H1 (cell line): ENCODE measurements at regions not wholly inside any gene's neighbourhood (a gene's known extent, or its start where the extent isn't known, plus 50 kb on each side); places are given as distances from the start of the nearest gene placed in this dataset.
A peak's percentile ranks its signal among the peaks of the same experiment; 100 is the strongest.

Experiments used
- CTCF ChIA-PET: fragments of 300-600 bp; sonication (Branson Sonifier 250); formaldehyde crosslinking; loops from one replicate; lab custom pipeline; 2021; ENCODE audit not compliant: partially characterized antibody; lab: Charles Lee
- POLR2A ChIA-PET: fragments of 300-600 bp; sonication (Branson Sonifier 250); formaldehyde crosslinking; loops from one replicate; lab custom pipeline; 2021; ENCODE audit warnings: inconsistent platforms; ENCODE audit not compliant: partially characterized antibody; lab: Charles Lee
- DNase-seq, 2 experiments: peaks; one replicate each; pipeline versions ENCODE4 v3.0.0 to v3.0.0-alpha.2; 2010 to 2022; ENCODE audit warnings: low spot score in 2 of 2, low read depth in 1 of 2, mixed read lengths in 1 of 2
- FAIRE-seq: peaks from 2 replicates; lab custom pipeline; 2011; peaks lifted over from hg19 to GRCh38; lab: Jason Lieb, UNC
- H2AFZ ChIP-seq: 2 replicates; pipeline ENCODE4 v1.8.1; 2012; ENCODE audit warnings: low read length, inconsistent platforms
- H2AK5ac ChIP-seq: 2 replicates; pipeline ENCODE4 v1.6.1; 2013; ENCODE audit warnings: low read depth, low read length
- H2BK120ac ChIP-seq: replicated peaks from 2 replicates; pipeline ENCODE3; 2013; ENCODE audit warnings: low read depth, low read length, inconsistent platforms
- H2BK12ac ChIP-seq: 2 replicates; pipeline ENCODE4 v1.6.1; 2013; ENCODE audit warnings: low read depth, low read length
- H2BK15ac ChIP-seq: 2 replicates; pipeline ENCODE4 v1.6.1; 2013; ENCODE audit warnings: low read length
- H2BK20ac ChIP-seq: 2 replicates; pipeline ENCODE4 v1.6.1; 2013; ENCODE audit warnings: low read length
- H2BK5ac ChIP-seq: 2 replicates; pipeline ENCODE4 v1.6.1; 2013; ENCODE audit warnings: low read depth, low read length
- H3K14ac ChIP-seq: 2 replicates; pipeline ENCODE4 v1.6.1; 2013; ENCODE audit warnings: inconsistent platforms; ENCODE audit not compliant: insufficient read length
- H3K18ac ChIP-seq: 2 replicates; pipeline ENCODE4 v1.6.1; 2013; ENCODE audit warnings: low read length; ENCODE audit errors: extremely low read depth
- H3K23ac ChIP-seq: 2 replicates; pipeline ENCODE4 v1.6.1; 2013; ENCODE audit warnings: inconsistent platforms; ENCODE audit not compliant: insufficient read length
- H3K23me2 ChIP-seq: 2 replicates; pipeline ENCODE4 v1.6.1; 2013; ENCODE audit warnings: low read depth, low read length
- H3K27ac ChIP-seq: 2 replicates; pipeline ENCODE4 v1.6.1; 2011; ENCODE audit warnings: low read depth, low read length, inconsistent platforms
- H3K27me3 ChIP-seq, 4 experiments: replicated peaks in 1 of 4; 1 replicate in 1 of 4; 2 replicates in 3 of 4; pipeline versions ENCODE4 v1.6.1 to v1.8.1; 2011 to 2013; ENCODE audit warnings: low read length in 3 of 4, mild to moderate bottlenecking in 3 of 4, inconsistent platforms in 2 of 4, mixed read lengths in 2 of 4, moderate library complexity in 1 of 4; ENCODE audit not compliant: control insufficient read depth in 3 of 4, insufficient read depth in 3 of 4; ENCODE audit errors: extremely low read depth in 1 of 4
- H3K36me3 ChIP-seq, 4 experiments: 2 replicates each; pipeline versions ENCODE4 v1.6.1 to v1.8.1; 2011 to 2013; ENCODE audit warnings: mild to moderate bottlenecking in 4 of 4, low read length in 3 of 4, moderate library complexity in 2 of 4, control low read depth in 1 of 4, inconsistent platforms in 1 of 4; ENCODE audit not compliant: insufficient read depth in 4 of 4, control insufficient read depth in 2 of 4
- H3K4ac ChIP-seq: replicated peaks from 2 replicates; pipeline ENCODE3; 2013; ENCODE audit warnings: low read length, low read depth, mixed read lengths, inconsistent platforms; ENCODE audit not compliant: insufficient read length
- H3K4me1 ChIP-seq, 4 experiments: replicated peaks in 1 of 4; 1 replicate in 1 of 4; 2 replicates in 3 of 4; pipeline versions ENCODE4 v1.6.1 to v1.8.1; 2011 to 2013; ENCODE audit warnings: low read length in 3 of 4, inconsistent platforms in 2 of 4, mixed read lengths in 1 of 4; ENCODE audit not compliant: insufficient read depth in 4 of 4, control insufficient read depth in 3 of 4
- H3K4me2 ChIP-seq, 2 experiments: 2 replicates each; pipeline versions ENCODE4 v1.6.1 to v1.8.1; 2011 to 2013; ENCODE audit warnings: low read depth in 2 of 2, low read length in 2 of 2, control low read depth in 1 of 2, inconsistent platforms in 1 of 2, mild to moderate bottlenecking in 1 of 2; ENCODE audit not compliant: insufficient read depth in 1 of 2
- H3K4me3 ChIP-seq, 4 experiments: fragments of 200-600, 300-600 bp in 1 of 4; sonication (generic), shearing (Covaris generic), sonication (Bioruptor Twin) in 1 of 4; 2 replicates each; pipeline versions ENCODE4 v1.5.1 to v1.8.1; 2011 to 2016; ENCODE audit warnings: low read length in 4 of 4, low read depth in 3 of 4, control low read depth in 2 of 4, inconsistent platforms in 2 of 4, mild to moderate bottlenecking in 2 of 4, mixed read lengths in 1 of 4, moderate library complexity in 1 of 4; ENCODE audit not compliant: insufficient read depth in 2 of 4; ENCODE audit errors: extremely low read depth in 1 of 4
- H3K56ac ChIP-seq: replicated peaks from 2 replicates; pipeline ENCODE3; 2013; ENCODE audit warnings: low read depth, mild to moderate bottlenecking, mixed read lengths, low read length, inconsistent platforms; ENCODE audit not compliant: insufficient read length
- H3K79me1 ChIP-seq: 2 replicates; pipeline ENCODE4 v1.6.1; 2013; ENCODE audit warnings: low read depth, low read length, control low read depth
- H3K79me2 ChIP-seq, 2 experiments: 2 replicates each; pipeline versions ENCODE4 v1.6.1 to v1.8.1; 2012 to 2013; ENCODE audit warnings: low read length in 2 of 2, mild to moderate bottlenecking in 2 of 2, inconsistent platforms in 1 of 2; ENCODE audit not compliant: insufficient read depth in 2 of 2, control insufficient read depth in 1 of 2
- H3K9ac ChIP-seq, 4 experiments: replicated peaks in 1 of 4; 1 replicate in 1 of 4; 2 replicates in 3 of 4; pipeline versions ENCODE4 v1.6.1 to v1.8.1; 2011 to 2013; ENCODE audit warnings: low read depth in 3 of 4, low read length in 3 of 4, control low read depth in 2 of 4, mild to moderate bottlenecking in 2 of 4, moderate library complexity in 2 of 4, inconsistent platforms in 1 of 4; ENCODE audit errors: extremely low read depth in 1 of 4
- H3K9me3 ChIP-seq, 2 experiments: 2 replicates each; pipeline versions ENCODE4 v1.6.1 to v1.8.1; 2012 to 2013; ENCODE audit warnings: mild to moderate bottlenecking in 2 of 2, moderate library complexity in 2 of 2, control low read depth in 1 of 2, inconsistent platforms in 1 of 2, low read depth in 1 of 2, low read length in 1 of 2, mixed read lengths in 1 of 2; ENCODE audit not compliant: insufficient read depth in 2 of 2
- H4K20me1 ChIP-seq, 2 experiments: replicated peaks in 1 of 2; 2 replicates each; pipeline versions ENCODE3 to v1.8.1; 2011 to 2013; ENCODE audit warnings: inconsistent platforms in 2 of 2, low read length in 2 of 2, mild to moderate bottlenecking in 1 of 2; ENCODE audit not compliant: insufficient read depth in 2 of 2, control insufficient read depth in 1 of 2
- H4K5ac ChIP-seq: 2 replicates; pipeline ENCODE4 v1.6.1; 2013; ENCODE audit warnings: low read length, low read depth, mixed read lengths, inconsistent platforms; ENCODE audit not compliant: insufficient read length
- H4K8ac ChIP-seq: 2 replicates; pipeline ENCODE4 v1.8.0; 2013; ENCODE audit warnings: mild to moderate bottlenecking, moderate library complexity, low read length, inconsistent platforms; ENCODE audit not compliant: insufficient read depth; ENCODE audit errors: extremely low read depth
- H4K91ac ChIP-seq: replicated peaks from 2 replicates; pipeline ENCODE3; 2013; ENCODE audit warnings: low read length, mixed read lengths, inconsistent platforms; ENCODE audit not compliant: insufficient read length
- CBX8 ChIP-seq: fragments of 300-800, 300-1000 bp; sonication (generic); IDR thresholded peaks from 2 replicates; pipeline ENCODE4 v1.7.1; 2016; ENCODE audit warnings: low read depth, low read length, borderline replicate concordance
- NANOG ChIP-seq: IDR thresholded peaks from 2 replicates; pipeline ENCODE4 v1.6.1; 2011; ENCODE audit warnings: low read length, low read depth, mild to moderate bottlenecking, inconsistent platforms; ENCODE audit not compliant: insufficient read depth, poor library complexity, severe bottlenecking
- RXRA ChIP-seq: IDR thresholded peaks from 2 replicates; pipeline ENCODE4 v1.6.1; 2011; ENCODE audit warnings: low read depth, mild to moderate bottlenecking, low read length, moderate library complexity; ENCODE audit not compliant: insufficient read depth
- SP4 ChIP-seq: IDR thresholded peaks from 2 replicates; pipeline ENCODE4 v1.6.1; 2012; ENCODE audit warnings: low read length, inconsistent platforms
- TAF7 ChIP-seq: optimal IDR thresholded peaks from 2 replicates; pipeline ENCODE3; 2011; ENCODE audit warnings: low read depth, mild to moderate bottlenecking, inconsistent platforms, low read length, moderate library complexity, borderline replicate concordance
- TBP ChIP-seq: IDR thresholded peaks from 2 replicates; pipeline ENCODE4 v1.6.1; 2011; ENCODE audit warnings: low read depth, low read length, improper control_type of control experiment
- WGBS, 2 experiments: shearing (Covaris generic) in 1 of 2; methylation state at CpG; one replicate each; pipeline versions ENCODE4 v1.1.6 to v1.1.7; 2013 to 2015; ENCODE audit warnings: low lambda C conversion rate in 2 of 2, mixed read lengths in 2 of 2, inconsistent platforms in 1 of 2, low coverage in 1 of 2, missing lambda C conversion rate in 1 of 2; ENCODE audit not compliant: insufficient replicate concordance in 2 of 2, insufficient coverage in 1 of 2, insufficient read length in 1 of 2; ENCODE audit errors: extremely low coverage in 1 of 2, missing lambda C conversion rate in 1 of 2; 5-methylcytosine and 5-hydroxymethylcytosine counted together
- TF ChIP-seq, protein P1 (sequence below): IDR thresholded peaks from 2 replicates; pipeline ENCODE4 v1.6.1; 2011; ENCODE audit warnings: low read length, improper control_type of control experiment

DNA sequence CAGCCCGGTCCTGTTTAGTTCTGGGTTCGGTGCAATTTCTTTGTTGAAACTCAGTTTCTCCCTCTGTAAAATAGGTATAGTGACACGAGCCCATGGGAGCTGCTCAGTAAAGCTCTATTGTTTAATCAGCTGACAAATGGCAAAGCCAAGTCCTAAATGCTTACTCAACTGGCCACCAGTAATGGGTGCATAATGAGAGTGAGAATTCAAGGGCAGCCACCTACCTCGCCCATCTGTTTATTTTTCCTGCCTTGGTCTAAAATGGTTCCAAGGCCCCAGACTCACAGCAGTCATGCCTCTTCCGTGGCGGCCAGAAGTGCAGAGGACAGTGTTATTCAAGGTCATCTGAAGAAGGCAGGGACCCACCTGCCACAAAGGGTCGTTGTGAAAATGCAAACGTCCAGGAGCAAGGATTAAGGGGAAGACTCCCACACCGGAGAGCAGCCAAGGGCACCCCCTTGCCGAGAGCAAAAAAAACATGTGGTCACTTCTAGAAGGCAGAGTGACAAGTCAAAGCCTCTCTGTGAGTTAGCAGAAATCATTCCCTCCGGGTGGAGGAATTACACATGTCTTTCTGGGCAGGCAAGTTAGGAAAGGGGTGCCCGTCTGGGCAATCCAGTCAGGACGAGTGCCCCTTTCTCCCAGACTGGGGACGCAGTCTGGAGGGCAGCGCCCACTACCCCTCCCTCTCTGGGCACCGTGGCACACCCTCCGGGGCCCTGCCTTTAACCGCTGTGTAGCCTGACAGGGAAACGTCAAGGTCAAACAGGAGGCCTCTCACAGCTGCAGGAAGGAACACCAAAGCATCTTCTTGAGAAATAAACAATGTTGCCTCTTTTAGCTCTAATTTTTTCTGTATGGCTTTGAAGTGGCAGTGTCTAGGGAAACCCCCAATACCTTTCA, 186.2 kb downstream of the FOXO1 start:
- no peak for DNase-seq
- Histone ChIP-seq H2AK5ac (no peak overlapping the region), H3K36me3 (no peaks in the 10 kb centered on the region), H3K14ac (no peak overlapping the region), H3K79me2 (no peaks in the 10 kb centered on the region), H3K23me2 (no peaks in the 10 kb centered on the region; the same call in 1 of the 2 replicates), H4K20me1 (no peaks in the 10 kb centered on the region), H3K27ac (no peak overlapping the region), H2AFZ (no peak overlapping the region), H4K5ac (no peak overlapping the region), H3K27me3 (peaks cover 0 to 1% (median 0%) of the 10 kb centered on the region in 4 experiments; a peak in 1 of 7 replicates), H3K9ac (no peak overlapping the region), H3K4me1 (peaks cover 0 to 15% (median 5%) of the 10 kb centered on the region in 4 experiments; a peak in 5 of 7 replicates), H3K4me3 (no peak overlapping the region), H4K8ac (no peak overlapping the region), H3K4me2 (no peak overlapping the region), H2BK15ac (peak overlapping the region; percentile 46; the same call in 1 of the 2 replicates), H3K79me1 (no peaks in the 10 kb centered on the region), H2BK20ac (no peak overlapping the region), H3K56ac (no peak overlapping the region), H2BK12ac (0 out of 2 replicates have a peak overlapping the region, but pooled peaks have one; percentile 2), H4K91ac (no peak overlapping the region), H3K23ac (no peak overlapping the region), H3K18ac (no peak overlapping the region), H2BK5ac (no peak overlapping the region), H2BK120ac (no peak overlapping the region), H3K4ac (no peak overlapping the region), H3K9me3 (no peaks in the 10 kb centered on the region)
- ChIA-PET POLR2A (no interaction called here), CTCF (no interaction called here)
- no peak for FAIRE-seq
- 84% methylated on average over 19 of the region's 19 CpGs; no CpG with 5 or more reads in 1 of the 2 experiments for WGBS, 2 experiments
- TF ChIP-seq NANOG, result no peak
- TF ChIP-seq, protein P1, sequence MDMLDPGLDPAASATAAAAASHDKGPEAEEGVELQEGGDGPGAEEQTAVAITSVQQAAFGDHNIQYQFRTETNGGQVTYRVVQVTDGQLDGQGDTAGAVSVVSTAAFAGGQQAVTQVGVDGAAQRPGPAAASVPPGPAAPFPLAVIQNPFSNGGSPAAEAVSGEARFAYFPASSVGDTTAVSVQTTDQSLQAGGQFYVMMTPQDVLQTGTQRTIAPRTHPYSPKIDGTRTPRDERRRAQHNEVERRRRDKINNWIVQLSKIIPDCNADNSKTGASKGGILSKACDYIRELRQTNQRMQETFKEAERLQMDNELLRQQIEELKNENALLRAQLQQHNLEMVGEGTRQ, result no peak
- TF ChIP-seq TAF7, result no peak
- no peak for TF ChIP-seq SP4
- TF ChIP-seq RXRA, result no peak
- no peak for TF ChIP-seq TBP
- TF ChIP-seq CBX8, result no peak
